Breast epithelium (tissue), 4 donors: ENCODE measurements at regions not wholly inside any gene's neighbourhood (a gene's known extent, or its start where the extent isn't known, plus 50 kb on each side); places are given as distances from the start of the nearest gene placed in this dataset.

Experiments used
- DNase-seq, 2 donors: peaks; one replicate each; pipeline ENCODE4 v3.0.0-alpha.2; 2019; ENCODE audit warnings: low spot score in 2 of 2
- H3K27ac ChIP-seq, 2 donors: fragments of 200-600 bp; sonication (generic) in 1 of 2; one replicate each; pipeline ENCODE4 v1.5.1; 2016 to 2019; ENCODE audit warnings: mild to moderate bottlenecking in 1 of 2
- H3K27me3 ChIP-seq, 2 donors: fragments of 200-600 bp; sonication (generic) in 1 of 2; one replicate each; pipeline versions ENCODE4 v1.5.1 to v1.6.0; 2017 to 2019; ENCODE audit warnings: control low read depth in 1 of 2, mild to moderate bottlenecking in 1 of 2
- H3K36me3 ChIP-seq: fragments of 200-600 bp; one replicate; pipeline ENCODE4 v1.5.1; 2019
- H3K4me1 ChIP-seq, 2 donors: fragments of 200-600 bp; sonication (generic); one replicate each; pipeline ENCODE4 v1.5.1; 2016 to 2019; ENCODE audit warnings: control low read depth in 1 of 2
- H3K4me3 ChIP-seq, 3 donors: fragments of 200-600 bp; sonication (generic); 1 replicate in 2 of 3; 2 replicates in 1 of 3; pipeline ENCODE4 v1.5.1; 2016 to 2019; ENCODE audit warnings: mild to moderate bottlenecking in 3 of 3, moderate library complexity in 2 of 3
- H3K9me3 ChIP-seq, 2 donors: fragments of 200-600 bp; sonication (generic) in 1 of 2; one replicate each; pipeline ENCODE4 v1.5.1; 2016 to 2019; ENCODE audit warnings: control low read depth in 1 of 2
- POLR2A ChIP-seq: fragments of 450-650 bp; IDR thresholded peaks from one replicate; pipeline ENCODE4 v1.6.1; 2016; ENCODE audit warnings: antibody characterized with exemption, mild to moderate bottlenecking, moderate library complexity
- POLR2AphosphoS5 ChIP-seq, 3 donors: sonication (generic); formaldehyde crosslinking; IDR thresholded peaks; one replicate each; pipeline ENCODE4 v1.6.1; 2017; ENCODE audit warnings: antibody characterized with exemption in 3 of 3
- intact Hi-C: fragments of 100-400 bp; cut with DNase I; formaldehyde crosslinking; loops from one replicate; pipeline ENCODE4 v1.15.1; 2023; ENCODE audit warnings: low total_unique reads
- TF ChIP-seq, protein P1 (sequence below), 3 donors: fragments of 450-650 bp; IDR thresholded peaks; one replicate each; pipeline ENCODE4 v1.5.1; 2016 to 2017; ENCODE audit warnings: antibody characterized with exemption in 3 of 3, mild to moderate bottlenecking in 3 of 3, moderate library complexity in 3 of 3

DNA sequence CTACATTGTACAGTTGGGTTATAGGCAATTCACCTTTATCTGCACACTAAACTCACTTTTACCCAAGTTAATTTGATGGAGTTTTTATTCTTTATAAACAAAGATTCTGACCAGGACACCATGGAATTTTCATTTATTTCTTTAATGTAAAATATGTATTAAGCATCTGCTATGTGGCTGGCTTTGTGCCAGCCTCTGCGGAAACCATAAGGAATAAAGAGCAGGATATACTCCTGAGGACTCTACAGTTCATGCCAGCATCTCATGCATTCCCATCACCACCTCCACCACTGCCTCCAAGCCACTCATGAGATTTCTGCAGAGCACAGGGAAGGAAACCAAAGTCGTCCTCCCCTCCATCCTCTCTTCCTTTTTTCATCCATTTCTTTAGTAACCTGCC is 100.0 kb upstream of the DBX1 start:
- peaks cover 0 to 6% of the 10 kb centered on the region in 2 donors for H3K27me3 ChIP-seq
- no peaks in the 10 kb centered on the region for H3K36me3 ChIP-seq
- DNase-seq: no peak
- H3K4me3 ChIP-seq: no peak overlapping the region
- intact Hi-C loops: no loop called here
- TF ChIP-seq, protein P1, sequence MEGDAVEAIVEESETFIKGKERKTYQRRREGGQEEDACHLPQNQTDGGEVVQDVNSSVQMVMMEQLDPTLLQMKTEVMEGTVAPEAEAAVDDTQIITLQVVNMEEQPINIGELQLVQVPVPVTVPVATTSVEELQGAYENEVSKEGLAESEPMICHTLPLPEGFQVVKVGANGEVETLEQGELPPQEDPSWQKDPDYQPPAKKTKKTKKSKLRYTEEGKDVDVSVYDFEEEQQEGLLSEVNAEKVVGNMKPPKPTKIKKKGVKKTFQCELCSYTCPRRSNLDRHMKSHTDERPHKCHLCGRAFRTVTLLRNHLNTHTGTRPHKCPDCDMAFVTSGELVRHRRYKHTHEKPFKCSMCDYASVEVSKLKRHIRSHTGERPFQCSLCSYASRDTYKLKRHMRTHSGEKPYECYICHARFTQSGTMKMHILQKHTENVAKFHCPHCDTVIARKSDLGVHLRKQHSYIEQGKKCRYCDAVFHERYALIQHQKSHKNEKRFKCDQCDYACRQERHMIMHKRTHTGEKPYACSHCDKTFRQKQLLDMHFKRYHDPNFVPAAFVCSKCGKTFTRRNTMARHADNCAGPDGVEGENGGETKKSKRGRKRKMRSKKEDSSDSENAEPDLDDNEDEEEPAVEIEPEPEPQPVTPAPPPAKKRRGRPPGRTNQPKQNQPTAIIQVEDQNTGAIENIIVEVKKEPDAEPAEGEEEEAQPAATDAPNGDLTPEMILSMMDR (IDR thresholded peaks at IDR 0.05): no peak
- no peak for TF ChIP-seq POLR2AphosphoS5 (IDR thresholded peaks at IDR 0.05)
- TF ChIP-seq POLR2A: no peak
- H3K9me3 ChIP-seq: no peaks in the 10 kb centered on the region
- no peaks in the 10 kb centered on the region for H3K4me1 ChIP-seq
- H3K27ac ChIP-seq: no peak overlapping the region

DNA sequence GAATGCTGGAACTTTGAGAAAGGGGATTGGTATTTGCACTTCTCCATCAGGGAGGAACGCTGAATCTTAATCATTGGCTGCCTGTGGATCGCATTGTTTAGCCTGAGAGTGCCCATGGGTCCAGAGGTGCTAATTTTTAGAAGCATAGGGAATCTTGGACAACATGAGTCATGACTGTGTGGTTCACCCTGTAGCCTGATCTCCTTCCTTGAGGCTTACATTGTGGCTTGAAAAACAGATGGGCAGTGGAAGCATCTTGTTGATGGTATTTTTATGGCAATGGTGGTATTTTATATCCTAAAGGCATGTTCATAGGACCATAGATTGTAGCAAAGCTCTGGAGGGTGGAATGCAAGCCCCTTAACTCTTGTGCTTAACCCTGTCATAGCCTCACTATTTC is 99.2 kb upstream of the DBX1 start:
- H3K36me3 ChIP-seq: no peaks in the 10 kb centered on the region
- H3K9me3 ChIP-seq: no peaks in the 10 kb centered on the region
- no peaks in the 10 kb centered on the region for H3K4me1 ChIP-seq
- TF ChIP-seq POLR2A (no peak), POLR2AphosphoS5 (IDR thresholded peaks at IDR 0.05) (no peak)
- TF ChIP-seq, protein P1 (IDR thresholded peaks at IDR 0.05): no peak
- intact Hi-C loops: no loop called here
- no peak overlapping the region for H3K4me3 ChIP-seq
- peaks cover 0 to 6% of the 10 kb centered on the region in 2 donors for H3K27me3 ChIP-seq
- no peak overlapping the region for H3K27ac ChIP-seq
- no peak for DNase-seq

- no peak overlapping the region for H3K27ac ChIP-seq
- H3K27me3 ChIP-seq: peaks cover 0 to 6% of the 10 kb centered on the region in 2 donors
- intact Hi-C loops: no loop called here
- no peaks in the 10 kb centered on the region for H3K4me1 ChIP-seq
- H3K9me3 ChIP-seq: no peaks in the 10 kb centered on the region
- H3K36me3 ChIP-seq: no peaks in the 10 kb centered on the region
- no peak for DNase-seq
- TF ChIP-seq POLR2A (no peak), POLR2AphosphoS5 (IDR thresholded peaks at IDR 0.05) (no peak)
- TF ChIP-seq, protein P1 (IDR thresholded peaks at IDR 0.05): no peak
- no peak overlapping the region for H3K4me3 ChIP-seq
Measured at GRCh38 chr11:20258376-20258895, 98.2 kb upstream of the DBX1 start.

DNA sequence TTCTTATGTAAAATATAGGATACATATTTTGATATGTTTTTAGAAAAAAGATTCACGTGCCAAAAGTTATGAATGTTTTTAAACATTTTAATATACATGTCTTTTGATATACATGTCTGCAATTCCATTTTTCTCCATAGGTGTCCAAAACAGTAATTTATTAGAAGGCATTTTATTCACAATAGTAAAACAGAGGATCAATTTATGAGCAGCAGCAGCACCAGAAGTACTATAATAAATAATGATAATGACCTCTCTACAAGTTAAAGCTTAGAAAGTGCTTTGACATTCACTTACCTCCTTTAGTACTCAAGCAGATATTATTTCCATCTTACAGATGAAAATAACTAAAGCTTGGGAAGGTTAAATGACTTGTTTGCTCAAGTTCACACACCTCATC is 96.7 kb upstream of the DBX1 start:
- Histone ChIP-seq H3K36me3 (no peaks in the 10 kb centered on the region), H3K9me3 (no peaks in the 10 kb centered on the region), H3K27me3 (peaks cover 0 to 6% of the 10 kb centered on the region in 2 donors), H3K27ac (no peak overlapping the region), H3K4me1 (no peaks in the 10 kb centered on the region), H3K4me3 (no peak overlapping the region)
- no peak for DNase-seq
- intact Hi-C loops: no loop called here
- TF ChIP-seq, protein P1 (IDR thresholded peaks at IDR 0.05): no peak
- TF ChIP-seq POLR2A (no peak), POLR2AphosphoS5 (IDR thresholded peaks at IDR 0.05) (no peak)

DNA sequence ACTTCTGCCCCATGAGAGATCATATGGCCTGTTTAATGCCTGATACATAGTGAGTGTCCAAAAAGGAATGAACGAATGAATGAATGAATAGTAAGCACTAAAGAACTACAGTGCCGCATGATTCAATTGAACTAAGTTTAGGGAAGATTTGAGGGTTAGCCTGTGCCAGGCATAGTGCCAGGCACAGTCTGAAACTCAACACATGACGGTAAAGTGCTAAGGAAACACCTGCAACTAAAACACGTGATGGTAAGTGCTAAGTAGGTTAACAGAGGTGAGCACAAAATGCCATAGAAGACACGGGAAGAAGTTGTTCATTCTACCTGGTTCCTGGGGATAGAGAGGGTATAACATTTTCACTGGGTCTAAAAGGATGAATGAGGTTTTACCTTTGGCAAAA is 93.5 kb upstream of the DBX1 start:
- Histone ChIP-seq H3K36me3 (no peaks in the 10 kb centered on the region), H3K4me1 (no peaks in the 10 kb centered on the region), H3K27ac (no peak overlapping the region), H3K4me3 (no peak overlapping the region), H3K9me3 (no peaks in the 10 kb centered on the region), H3K27me3 (no peaks in the 10 kb centered on the region)
- DNase-seq: no peak
- TF ChIP-seq POLR2A (no peak), POLR2AphosphoS5 (IDR thresholded peaks at IDR 0.05) (no peak)
- TF ChIP-seq, protein P1 (IDR thresholded peaks at IDR 0.05): no peak
- intact Hi-C loops: no loop called here
